Endothelial cell of umbilical vein (primary cell): ENCODE measurements at regions not wholly inside any gene's neighbourhood (a gene's known extent, or its start where the extent isn't known, plus 50 kb on each side); places are given as distances from the start of the nearest gene placed in this dataset.

Experiments used
- BruUV-seq: library from RNA; stranded (reverse); fragments of 400-500 nt; replicated peaks from 2 replicates; lab custom pipeline; 2021; lab: Mats Ljungman, UMichigan
- CTCF ChIA-PET: fragments of 300-600, 350-600 bp; sonication (Branson Sonifier 250); formaldehyde crosslinking; loops from one replicate; lab custom pipeline; 2021; ENCODE audit warnings: antibody characterized with exemption, inconsistent platforms; lab: Charles Lee
- POLR2A ChIA-PET: fragments of 300-600, 350-600 bp; sonication (Branson Sonifier 250); formaldehyde crosslinking; loops from one replicate; lab custom pipeline; 2021; ENCODE audit warnings: antibody characterized with exemption, inconsistent platforms; lab: Charles Lee
- DNase-seq: peaks from one replicate; pipeline ENCODE4 v3.0.0-alpha.2; 2011; ENCODE audit warnings: low read depth, low spot score
- FAIRE-seq: peaks from 2 replicates; lab custom pipeline; 2011; peaks lifted over from hg19 to GRCh38; lab: Jason Lieb, UNC
- H2AFZ ChIP-seq: 2 replicates; pipeline ENCODE4 v1.6.0; 2012; ENCODE audit warnings: low read depth, low read length, control low read depth, inconsistent platforms
- H3K27ac ChIP-seq: 2 replicates; pipeline ENCODE4 v1.5.1; 2011; ENCODE audit warnings: low read depth, mild to moderate bottlenecking, control low read depth, low read length, moderate library complexity; ENCODE audit not compliant: insufficient read depth
- H3K27me3 ChIP-seq, 2 experiments: 2 replicates each; pipeline versions ENCODE4 v1.6.0 to v1.6.1; 2011; ENCODE audit warnings: low read length in 2 of 2, mixed read lengths in 1 of 2; ENCODE audit not compliant: control insufficient read depth in 2 of 2, insufficient read depth in 2 of 2
- H3K36me3 ChIP-seq, 2 experiments: 2 replicates in 1 of 2; 3 replicates in 1 of 2; pipeline ENCODE4 v1.5.1; 2011; ENCODE audit warnings: low read length in 2 of 2, mild to moderate bottlenecking in 1 of 2, moderate library complexity in 1 of 2; ENCODE audit not compliant: control insufficient read depth in 2 of 2, insufficient read depth in 2 of 2; ENCODE audit errors: extremely low read depth in 1 of 2
- H3K4me1 ChIP-seq: 3 replicates; pipeline ENCODE4 v1.5.1; 2011; ENCODE audit warnings: mild to moderate bottlenecking, low read length; ENCODE audit not compliant: control insufficient read depth, insufficient read depth; ENCODE audit errors: extremely low read depth
- H3K4me2 ChIP-seq: 2 replicates; pipeline ENCODE4 v1.6.1; 2011; ENCODE audit warnings: low read length, control low read depth, mixed read lengths; ENCODE audit not compliant: insufficient read depth
- H3K4me3 ChIP-seq, 3 experiments: fragments of 200-600 bp in 1 of 3; sonication (generic), shearing (Covaris generic) in 1 of 3; replicated peaks in 1 of 3; 2 replicates each; pipeline ENCODE4 v1.5.1; 2011 to 2016; ENCODE audit warnings: control low read depth in 3 of 3, low read length in 3 of 3, mild to moderate bottlenecking in 2 of 3, inconsistent platforms in 1 of 3, low read depth in 1 of 3, moderate library complexity in 1 of 3; ENCODE audit not compliant: insufficient read depth in 1 of 3
- H3K79me2 ChIP-seq: 2 replicates; pipeline ENCODE4 v1.6.0; 2012; ENCODE audit warnings: low read length, inconsistent platforms; ENCODE audit not compliant: control insufficient read depth, insufficient read depth
- H3K9ac ChIP-seq: replicated peaks from 2 replicates; pipeline ENCODE3; 2011; ENCODE audit warnings: low read length, control low read depth; ENCODE audit not compliant: insufficient read depth; ENCODE audit errors: extremely low read depth
- H3K9me1 ChIP-seq: replicated peaks from 3 replicates; pipeline ENCODE4 v1.6.0; 2011; ENCODE audit warnings: mild to moderate bottlenecking, low read length; ENCODE audit not compliant: control insufficient read depth, insufficient read depth; ENCODE audit errors: extremely low read depth
- H3K9me3 ChIP-seq: replicated peaks from 2 replicates; pipeline ENCODE4 v1.5.1; 2012; ENCODE audit warnings: low read length, inconsistent platforms; ENCODE audit not compliant: control insufficient read depth, insufficient read depth
- H4K20me1 ChIP-seq: replicated peaks from 2 replicates; pipeline ENCODE3; 2011; ENCODE audit warnings: mild to moderate bottlenecking, low read length; ENCODE audit not compliant: control insufficient read depth, insufficient read depth; ENCODE audit errors: extremely low read depth
- EZH2 ChIP-seq: IDR thresholded peaks from 2 replicates; pipeline ENCODE4 v1.6.1; 2012; ENCODE audit warnings: borderline replicate concordance, low read depth, mild to moderate bottlenecking, moderate library complexity, low read length, inconsistent platforms; ENCODE audit not compliant: severe bottlenecking
- FOS ChIP-seq: IDR thresholded peaks from 2 replicates; pipeline ENCODE4 v1.6.1; 2011; ENCODE audit warnings: mild to moderate bottlenecking, low read length, moderate library complexity, borderline replicate concordance; ENCODE audit not compliant: insufficient read depth
- GATA2 ChIP-seq: IDR thresholded peaks from 2 replicates; pipeline ENCODE4 v1.7.0; 2011; ENCODE audit warnings: low read depth, mild to moderate bottlenecking, moderate library complexity, mixed read lengths, low read length; ENCODE audit not compliant: insufficient read length, insufficient read depth
- JUN ChIP-seq: IDR thresholded peaks from 2 replicates; pipeline ENCODE4 v1.6.1; 2011; ENCODE audit warnings: borderline replicate concordance, low read depth; ENCODE audit not compliant: insufficient read length, insufficient read depth
- MAX ChIP-seq: IDR thresholded peaks from 2 replicates; pipeline ENCODE4 v1.6.1; 2011; ENCODE audit not compliant: insufficient read depth, insufficient read length
- MYC ChIP-seq: IDR thresholded peaks from one replicate; pipeline ENCODE4 v1.6.1; 2011; ENCODE audit warnings: mild to moderate bottlenecking, low read depth, low read length
- POLR2A ChIP-seq: IDR thresholded peaks from 2 replicates; pipeline ENCODE4 v1.6.1; 2012; ENCODE audit warnings: low read depth, mild to moderate bottlenecking, control low read depth, low read length
- POLR2AphosphoS5 ChIP-seq: IDR thresholded peaks from 2 replicates; pipeline ENCODE4 v1.6.1; 2012; ENCODE audit warnings: low read depth, mild to moderate bottlenecking, control low read depth, low read length, moderate library complexity; ENCODE audit not compliant: insufficient read depth
- dilution Hi-C: fragments of 300-500 bp; cut with MboI; formaldehyde crosslinking; loops from one replicate; pipeline ENCODE4 v1.15.0; 2019; ENCODE audit warnings: low sequenced_read_pairs; ENCODE audit not compliant: extremely low pct_ligation_motif_present
- intact Hi-C: fragments of 100-400 bp; cut with micrococcal nuclease; formaldehyde crosslinking; loops from one replicate; pipeline ENCODE4 v1.10.0; 2022
- TF ChIP-seq, protein P1 (sequence below), 2 donors: IDR thresholded peaks; 1 replicate in 1 of 2; 2 replicates in 1 of 2; pipeline ENCODE4 v1.5.1; 2011; ENCODE audit warnings: low read length in 2 of 2, mild to moderate bottlenecking in 2 of 2, moderate library complexity in 2 of 2, control low read depth in 1 of 2, inconsistent platforms in 1 of 2, low read depth in 1 of 2; ENCODE audit not compliant: insufficient read depth in 1 of 2; ENCODE audit errors: extremely low read depth in 1 of 2

DNA sequence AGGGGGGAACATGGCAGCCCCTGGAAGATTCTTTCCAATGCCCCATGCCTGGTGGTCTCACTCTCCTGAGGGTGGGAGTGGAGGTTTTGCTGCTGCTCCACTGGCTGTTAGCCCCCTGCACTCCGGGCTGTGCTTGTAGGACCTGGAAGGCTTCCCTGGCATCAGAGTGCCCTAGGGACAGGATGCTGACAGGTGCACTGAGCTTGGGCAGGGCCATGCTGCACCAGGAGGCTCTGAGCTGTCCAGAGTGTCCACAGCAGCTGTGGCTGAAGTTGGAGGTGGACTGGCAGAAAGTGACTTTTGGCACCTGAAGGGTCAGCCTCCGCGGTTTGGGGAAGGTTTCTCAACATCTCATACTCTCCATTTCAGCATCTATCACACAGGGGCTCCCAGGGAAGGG lies 249.1 kb downstream of the GADD45G start:
- Histone ChIP-seq H3K4me2 (no peak overlapping the region), H3K4me3 (no peak overlapping the region), H3K4me1 (no peaks in the 10 kb centered on the region), H2AFZ (no peak overlapping the region), H3K9me1 (no peaks in the 10 kb centered on the region), H3K27ac (no peak overlapping the region), H3K36me3 (no peaks in the 10 kb centered on the region), H4K20me1 (no peaks in the 10 kb centered on the region), H3K79me2 (no peaks in the 10 kb centered on the region), H3K9me3 (no peaks in the 10 kb centered on the region), H3K27me3 (no peaks in the 10 kb centered on the region), H3K9ac (no peak overlapping the region)
- no peak for TF ChIP-seq JUN
- no peak for TF ChIP-seq POLR2AphosphoS5
- no peak for TF ChIP-seq POLR2A
- no peak for TF ChIP-seq MYC
- no peak for TF ChIP-seq FOS
- TF ChIP-seq GATA2 = no peak
- TF ChIP-seq, protein P1, sequence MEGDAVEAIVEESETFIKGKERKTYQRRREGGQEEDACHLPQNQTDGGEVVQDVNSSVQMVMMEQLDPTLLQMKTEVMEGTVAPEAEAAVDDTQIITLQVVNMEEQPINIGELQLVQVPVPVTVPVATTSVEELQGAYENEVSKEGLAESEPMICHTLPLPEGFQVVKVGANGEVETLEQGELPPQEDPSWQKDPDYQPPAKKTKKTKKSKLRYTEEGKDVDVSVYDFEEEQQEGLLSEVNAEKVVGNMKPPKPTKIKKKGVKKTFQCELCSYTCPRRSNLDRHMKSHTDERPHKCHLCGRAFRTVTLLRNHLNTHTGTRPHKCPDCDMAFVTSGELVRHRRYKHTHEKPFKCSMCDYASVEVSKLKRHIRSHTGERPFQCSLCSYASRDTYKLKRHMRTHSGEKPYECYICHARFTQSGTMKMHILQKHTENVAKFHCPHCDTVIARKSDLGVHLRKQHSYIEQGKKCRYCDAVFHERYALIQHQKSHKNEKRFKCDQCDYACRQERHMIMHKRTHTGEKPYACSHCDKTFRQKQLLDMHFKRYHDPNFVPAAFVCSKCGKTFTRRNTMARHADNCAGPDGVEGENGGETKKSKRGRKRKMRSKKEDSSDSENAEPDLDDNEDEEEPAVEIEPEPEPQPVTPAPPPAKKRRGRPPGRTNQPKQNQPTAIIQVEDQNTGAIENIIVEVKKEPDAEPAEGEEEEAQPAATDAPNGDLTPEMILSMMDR (IDR thresholded peaks at IDR 0.05; ENCODE audit: extremely low read depth in 1 of 2, insufficient read depth in 1 of 2, low read depth in 1 of 2, low read length in 2 of 2) = no peak
- TF ChIP-seq MAX = no peak
- no peak for TF ChIP-seq EZH2
- ChIA-PET POLR2A (no interaction called here), CTCF (no interaction called here)
- intact Hi-C loops (no loop called here), dilution Hi-C loops (no loop called here)
- FAIRE-seq (no peak), DNase-seq (no peak)
- BruUV-seq = no TSS peak
